ENCODE measurements at regions not wholly inside any gene's neighbourhood (a gene's known extent, or its start where the extent isn't known, plus 50 kb on each side); places are given as distances from the start of the nearest gene placed in this dataset.

DNA sequence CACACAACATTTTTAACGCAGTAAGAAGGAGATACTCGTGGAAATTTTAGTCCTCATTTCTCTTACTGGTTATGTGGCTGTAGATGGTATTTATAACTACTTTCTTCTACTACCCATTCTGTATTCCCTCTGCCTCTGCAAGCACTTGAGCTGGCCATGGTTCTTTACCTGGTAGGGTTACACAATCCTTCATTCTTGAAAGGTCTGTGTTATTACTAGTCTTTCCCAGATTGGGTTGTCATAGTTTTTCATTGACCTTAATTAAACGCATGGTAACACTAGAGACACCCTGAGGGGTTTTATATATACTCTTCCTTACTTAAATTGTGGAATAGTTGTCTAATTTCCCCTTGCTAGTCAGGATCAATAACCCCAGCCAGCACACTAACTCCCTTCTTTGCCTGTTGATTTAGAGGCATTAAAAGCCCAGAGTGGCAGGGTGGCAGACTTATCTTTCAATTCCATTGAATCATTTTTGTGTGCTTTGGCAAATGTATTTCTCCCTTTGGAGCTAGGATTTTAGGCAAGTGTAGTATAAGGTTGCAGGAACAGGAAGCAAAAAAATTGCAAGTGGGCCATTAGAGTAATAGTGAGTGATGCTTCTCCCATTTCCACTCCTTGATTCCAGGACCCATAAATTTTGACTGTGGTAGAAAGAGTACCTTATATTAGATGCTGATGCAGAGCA, 113.6 kb upstream of the EMCN start:
- TF ChIP-seq, protein P1, sequence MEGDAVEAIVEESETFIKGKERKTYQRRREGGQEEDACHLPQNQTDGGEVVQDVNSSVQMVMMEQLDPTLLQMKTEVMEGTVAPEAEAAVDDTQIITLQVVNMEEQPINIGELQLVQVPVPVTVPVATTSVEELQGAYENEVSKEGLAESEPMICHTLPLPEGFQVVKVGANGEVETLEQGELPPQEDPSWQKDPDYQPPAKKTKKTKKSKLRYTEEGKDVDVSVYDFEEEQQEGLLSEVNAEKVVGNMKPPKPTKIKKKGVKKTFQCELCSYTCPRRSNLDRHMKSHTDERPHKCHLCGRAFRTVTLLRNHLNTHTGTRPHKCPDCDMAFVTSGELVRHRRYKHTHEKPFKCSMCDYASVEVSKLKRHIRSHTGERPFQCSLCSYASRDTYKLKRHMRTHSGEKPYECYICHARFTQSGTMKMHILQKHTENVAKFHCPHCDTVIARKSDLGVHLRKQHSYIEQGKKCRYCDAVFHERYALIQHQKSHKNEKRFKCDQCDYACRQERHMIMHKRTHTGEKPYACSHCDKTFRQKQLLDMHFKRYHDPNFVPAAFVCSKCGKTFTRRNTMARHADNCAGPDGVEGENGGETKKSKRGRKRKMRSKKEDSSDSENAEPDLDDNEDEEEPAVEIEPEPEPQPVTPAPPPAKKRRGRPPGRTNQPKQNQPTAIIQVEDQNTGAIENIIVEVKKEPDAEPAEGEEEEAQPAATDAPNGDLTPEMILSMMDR (IDR thresholded peaks at IDR 0.05): no peak
- no peak for TF ChIP-seq POLR2A (IDR thresholded peaks at IDR 0.05)

Data from sigmoid colon (tissue), 3 donors.